Activated CD8-positive, alpha-beta memory T cell treated with anti-CD3 and anti-CD28 coated beads for 1 hour (primary cell): ENCODE measurements at regions not wholly inside any gene's neighbourhood (a gene's known extent, or its start where the extent isn't known, plus 50 kb on each side); places are given as distances from the start of the nearest gene placed in this dataset.

Experiments
- DNase-seq, 2 donors: peaks; one replicate each; pipeline ENCODE4 v3.0.0-alpha.2; 2020; ENCODE audit warnings: low read depth in 1 of 2; ENCODE audit errors: extremely low read depth in 1 of 2

- no peak for DNase-seq
These were observed 1531.7 kb upstream of the PIK3C3 start for GRCh38 chr18:40423291-40423690.

- DNase-seq: no peak
These were observed 1534.4 kb upstream of the PIK3C3 start for GRCh38 chr18:40420675-40421074.

GRCh38 chr18:40417501-40417900, 1537.5 kb upstream of the PIK3C3 start:
- DNase-seq: no peak

- no peak for DNase-seq
These were observed 1539.2 kb upstream of the PIK3C3 start for GRCh38 chr18:40415821-40416220.

- no peak for DNase-seq
These were observed 1539.8 kb upstream of the PIK3C3 start for GRCh38 chr18:40415176-40415791.

- no peak for DNase-seq
These were observed 1540.8 kb upstream of the PIK3C3 start for GRCh38 chr18:40414155-40414754.

GRCh38 chr18:40413160-40413559, 1541.9 kb upstream of the PIK3C3 start:
- DNase-seq: no peak

GRCh38 chr18:40412410-40412809, 1542.6 kb upstream of the PIK3C3 start:
- DNase-seq: no peak

- no peak for DNase-seq
These were observed 1547.1 kb upstream of the PIK3C3 start for GRCh38 chr18:40407909-40408308.

- DNase-seq: no peak
These were observed 1550.8 kb upstream of the PIK3C3 start for GRCh38 chr18:40404284-40404683.

GRCh38 chr18:40402052-40402451, 1553.0 kb upstream of the PIK3C3 start:
- no peak for DNase-seq

- no peak for DNase-seq
These were observed 1566.9 kb upstream of the PIK3C3 start for GRCh38 chr18:40388121-40388520.

- no peak for DNase-seq
These were observed 1567.8 kb upstream of the PIK3C3 start for GRCh38 chr18:40387130-40387787.

- DNase-seq: no peak
These were observed 1572.8 kb upstream of the PIK3C3 start for GRCh38 chr18:40382197-40382596.

GRCh38 chr18:40380686-40381439, 1574.2 kb upstream of the PIK3C3 start:
- no peak for DNase-seq

GRCh38 chr18:40375837-40376236, 1579.2 kb upstream of the PIK3C3 start:
- no peak for DNase-seq

- no peak for DNase-seq
These were observed 1583.4 kb upstream of the PIK3C3 start for GRCh38 chr18:40371673-40372072.

GRCh38 chr18:40367576-40367975, 1587.5 kb upstream of the PIK3C3 start:
- no peak for DNase-seq

GRCh38 chr18:40366521-40366920, 1588.5 kb upstream of the PIK3C3 start:
- no peak for DNase-seq

- no peak for DNase-seq
These were observed 1589.5 kb upstream of the PIK3C3 start for GRCh38 chr18:40365526-40365925.

- no peak for DNase-seq
These were observed 1594.5 kb upstream of the PIK3C3 start for GRCh38 chr18:40360558-40360957.

GRCh38 chr18:40357536-40357935, 1597.5 kb upstream of the PIK3C3 start:
- DNase-seq: no peak
